Stimulated activated effector memory CD8-positive, alpha-beta T cell treated with anti-CD3 and anti-CD28 coated beads, Interleukin-12 subunit alpha, Interleukin-12 subunit beta, amount 100 ng/mL, for 72 hours (primary cell): ENCODE measurements at regions not wholly inside any gene's neighbourhood (a gene's known extent, or its start where the extent isn't known, plus 50 kb on each side); places are given as distances from the start of the nearest gene placed in this dataset.

Experiments
- ATAC-seq: fragments of 150-1000 bp; cut with Tn5 transposase; 2 replicates; pipeline ENCODE4 v1.10.0; 2021
- DNase-seq, 2 donors: peaks; one replicate each; pipeline ENCODE4 v3.0.0; 2021 to 2022; ENCODE audit warnings: low spot score in 2 of 2
- H3K27ac Mint-ChIP-seq: one replicate; pipeline ENCODE4 v1.8.0; 2022; ENCODE audit warnings: mild to moderate bottlenecking, mixed read lengths
- H3K36me3 Mint-ChIP-seq: one replicate; pipeline ENCODE4 v1.8.0; 2022; ENCODE audit warnings: mild to moderate bottlenecking, mixed read lengths
- H3K4me1 Mint-ChIP-seq: one replicate; pipeline ENCODE4 v1.8.0; 2022; ENCODE audit warnings: mixed read lengths
- H3K4me3 Mint-ChIP-seq: one replicate; pipeline ENCODE4 v1.8.0; 2022; ENCODE audit warnings: mild to moderate bottlenecking, mixed read lengths
- H3K9me3 Mint-ChIP-seq: one replicate; pipeline ENCODE4 v1.8.0; 2022; ENCODE audit warnings: mixed read lengths

GRCh38 chr1:56050911-56051310 lies 528.5 kb downstream of the PLPP3 start:
- no peaks in the 10 kb centered on the region for H3K4me1 Mint-ChIP-seq
- H3K27ac Mint-ChIP-seq: no peak overlapping the region
- no peak overlapping the region for H3K4me3 Mint-ChIP-seq
- H3K9me3 Mint-ChIP-seq: no peaks in the 10 kb centered on the region
- DNase-seq (no peak), ATAC-seq (no peak)
- H3K36me3 Mint-ChIP-seq: no peaks in the 10 kb centered on the region

- ATAC-seq (no peak), DNase-seq (no peak)
- Mint-ChIP-seq H3K4me3 (no peak overlapping the region), H3K36me3 (no peaks in the 10 kb centered on the region), H3K4me1 (no peaks in the 10 kb centered on the region), H3K27ac (no peak overlapping the region), H3K9me3 (peaks cover 3% of the 10 kb centered on the region)
These were observed 533.9 kb downstream of the PLPP3 start for GRCh38 chr1:56045477-56045876.

- Mint-ChIP-seq H3K36me3 (no peaks in the 10 kb centered on the region), H3K9me3 (peaks cover 3% of the 10 kb centered on the region), H3K4me3 (no peak overlapping the region), H3K27ac (no peak overlapping the region), H3K4me1 (no peaks in the 10 kb centered on the region)
- DNase-seq (no peak), ATAC-seq (no peak)
These were observed 534.3 kb downstream of the PLPP3 start for GRCh38 chr1:56045062-56045461.

- no peak for ATAC-seq
- no peak overlapping the region for H3K4me3 Mint-ChIP-seq
- DNase-seq: no peak
- H3K27ac Mint-ChIP-seq: no peak overlapping the region
- no peaks in the 10 kb centered on the region for H3K4me1 Mint-ChIP-seq
- no peaks in the 10 kb centered on the region for H3K36me3 Mint-ChIP-seq
- peaks cover 3% of the 10 kb centered on the region for H3K9me3 Mint-ChIP-seq
These were observed 542.9 kb downstream of the PLPP3 start for GRCh38 chr1:56036479-56036878.

GRCh38 chr1:56034847-56035481 lies 544.4 kb downstream of the PLPP3 start:
- peaks cover 3% of the 10 kb centered on the region for H3K9me3 Mint-ChIP-seq
- no peaks in the 10 kb centered on the region for H3K36me3 Mint-ChIP-seq
- H3K4me1 Mint-ChIP-seq: no peaks in the 10 kb centered on the region
- ATAC-seq: no peak
- H3K4me3 Mint-ChIP-seq: no peak overlapping the region
- DNase-seq: no peak
- H3K27ac Mint-ChIP-seq: no peak overlapping the region

GRCh38 chr1:56034222-56034621 lies 545.1 kb downstream of the PLPP3 start:
- Mint-ChIP-seq H3K27ac (no peak overlapping the region), H3K36me3 (no peaks in the 10 kb centered on the region), H3K4me1 (no peaks in the 10 kb centered on the region), H3K9me3 (peaks cover 3% of the 10 kb centered on the region), H3K4me3 (no peak overlapping the region)
- ATAC-seq: no peak
- DNase-seq: no peak

- H3K9me3 Mint-ChIP-seq: peaks cover 1% of the 10 kb centered on the region
These were observed 545.9 kb downstream of the PLPP3 start for GRCh38 chr1:56033321-56034037.

GRCh38 chr1:56032096-56032676 lies 547.2 kb downstream of the PLPP3 start:
- Mint-ChIP-seq H3K36me3 (no peaks in the 10 kb centered on the region), H3K27ac (no peak overlapping the region), H3K9me3 (peaks cover 3% of the 10 kb centered on the region), H3K4me3 (no peak overlapping the region), H3K4me1 (no peaks in the 10 kb centered on the region)
- no peak for DNase-seq
- ATAC-seq: no peak

More at GRCh38 chr1:56033321-56034037, 545.9 kb downstream of the PLPP3 start:
- no peak for DNase-seq
- H3K4me1 Mint-ChIP-seq: no peaks in the 10 kb centered on the region
- H3K36me3 Mint-ChIP-seq: no peaks in the 10 kb centered on the region
- no peak for ATAC-seq
- no peak overlapping the region for H3K4me3 Mint-ChIP-seq
- H3K27ac Mint-ChIP-seq: no peak overlapping the region

- Mint-ChIP-seq H3K4me1 (no peaks in the 10 kb centered on the region), H3K36me3 (no peaks in the 10 kb centered on the region), H3K27ac (no peak overlapping the region), H3K4me3 (no peak overlapping the region), H3K9me3 (peaks cover 6% of the 10 kb centered on the region)
- DNase-seq (no peak), ATAC-seq (no peak)
These were observed 548.4 kb downstream of the PLPP3 start for GRCh38 chr1:56031001-56031400.

- Mint-ChIP-seq H3K4me1 (no peaks in the 10 kb centered on the region), H3K9me3 (peaks cover 6% of the 10 kb centered on the region)
- no peak for ATAC-seq
These were observed 549.9 kb downstream of the PLPP3 start for GRCh38 chr1:56029319-56030003.

GRCh38 chr1:56028911-56029310 lies 550.5 kb downstream of the PLPP3 start:
- Mint-ChIP-seq H3K36me3 (no peaks in the 10 kb centered on the region), H3K4me3 (no peak overlapping the region), H3K9me3 (peaks cover 6% of the 10 kb centered on the region), H3K27ac (no peak overlapping the region), H3K4me1 (no peaks in the 10 kb centered on the region)
- no peak for ATAC-seq
- no peak for DNase-seq

More at GRCh38 chr1:56029319-56030003, 549.9 kb downstream of the PLPP3 start:
- no peak overlapping the region for H3K27ac Mint-ChIP-seq
- H3K4me3 Mint-ChIP-seq: no peak overlapping the region
- DNase-seq: no peak
- no peaks in the 10 kb centered on the region for H3K36me3 Mint-ChIP-seq

GRCh38 chr1:56028244-56028643 lies 551.1 kb downstream of the PLPP3 start:
- ATAC-seq (no peak), DNase-seq (no peak)
- H3K27ac Mint-ChIP-seq: no peak overlapping the region
- no peaks in the 10 kb centered on the region for H3K36me3 Mint-ChIP-seq
- peaks cover 6% of the 10 kb centered on the region for H3K9me3 Mint-ChIP-seq
- no peak overlapping the region for H3K4me3 Mint-ChIP-seq
- H3K4me1 Mint-ChIP-seq: no peaks in the 10 kb centered on the region

GRCh38 chr1:56025942-56026341 lies 553.4 kb downstream of the PLPP3 start:
- Mint-ChIP-seq H3K4me3 (no peak overlapping the region), H3K27ac (no peak overlapping the region), H3K4me1 (no peaks in the 10 kb centered on the region), H3K9me3 (peaks cover 9% of the 10 kb centered on the region), H3K36me3 (no peaks in the 10 kb centered on the region)
- ATAC-seq (no peak), DNase-seq (no peak)

GRCh38 chr1:56024155-56024554 lies 555.2 kb downstream of the PLPP3 start:
- Mint-ChIP-seq H3K9me3 (peaks cover 14% of the 10 kb centered on the region), H3K4me3 (no peak overlapping the region), H3K27ac (no peak overlapping the region), H3K36me3 (no peaks in the 10 kb centered on the region), H3K4me1 (no peaks in the 10 kb centered on the region)
- no peak for ATAC-seq
- no peak for DNase-seq

GRCh38 chr1:56019922-56020321 lies 559.4 kb downstream of the PLPP3 start:
- H3K36me3 Mint-ChIP-seq: no peaks in the 10 kb centered on the region
- DNase-seq: no peak
- H3K4me3 Mint-ChIP-seq: no peak overlapping the region
- H3K4me1 Mint-ChIP-seq: no peaks in the 10 kb centered on the region
- ATAC-seq: no peak
- H3K27ac Mint-ChIP-seq: no peak overlapping the region
- H3K9me3 Mint-ChIP-seq: peaks cover 8% of the 10 kb centered on the region
